LNCaP clone FGC (cell line): ENCODE measurements at regions not wholly inside any gene's neighbourhood (a gene's known extent, or its start where the extent isn't known, plus 50 kb on each side); places are given as distances from the start of the nearest gene placed in this dataset.
"Not testable (repeated sequence)": the region's sequence is repeated elsewhere in the genome, so short reads cannot be mapped to it uniquely, and the experiment has no call there.

Experiments used
- DNase-seq: peaks from one replicate; pipeline ENCODE4 v3.0.0-alpha.2; 2011; ENCODE audit warnings: low read depth
- H3K4me3 ChIP-seq: 2 replicates; pipeline ENCODE4 v1.5.1; 2011; ENCODE audit warnings: mild to moderate bottlenecking, low read depth, low read length, control low read depth
- CTCF ChIP-seq: IDR thresholded peaks from 2 replicates; pipeline ENCODE4 v1.5.1; 2012; ENCODE audit warnings: mild to moderate bottlenecking; ENCODE audit not compliant: control insufficient read depth, insufficient read depth; ENCODE audit errors: extremely low read depth

GRCh38 chr18:62458868-62459716 lies 63.7 kb upstream of the ZCCHC2 start:
- H3K4me3 ChIP-seq = no peak overlapping the region
- no peak for TF ChIP-seq CTCF
- DNase-seq = no peak

- no peak overlapping the region for H3K4me3 ChIP-seq
- no peak for DNase-seq
- no peak for TF ChIP-seq CTCF
These were observed 61.9 kb upstream of the ZCCHC2 start for GRCh38 chr18:62460851-62461300.

GRCh38 chr18:62461591-62461990 lies 61.2 kb upstream of the ZCCHC2 start:
- H3K4me3 ChIP-seq = no peak overlapping the region
- no peak for DNase-seq
- TF ChIP-seq CTCF = no peak

- TF ChIP-seq CTCF = no peak
- no peak overlapping the region for H3K4me3 ChIP-seq
- no peak for DNase-seq
These were observed 58.6 kb upstream of the ZCCHC2 start for GRCh38 chr18:62464266-62464665.

- DNase-seq, H3K4me3 ChIP-seq: not testable (repeated sequence)
These were observed 53.7 kb upstream of the ZCCHC2 start for GRCh38 chr18:62469131-62469530.
